HG03460 (cell line): ENCODE measurements at regions not wholly inside any gene's neighbourhood (a gene's known extent, or its start where the extent isn't known, plus 50 kb on each side); places are given as distances from the start of the nearest gene placed in this dataset.

Experiments
- ATAC-seq: cut with Tn5 transposase; IDR thresholded peaks from one replicate; pipeline ENCODE4 v1.9.1; 2021; ENCODE audit not compliant: unreplicated experiment

DNA sequence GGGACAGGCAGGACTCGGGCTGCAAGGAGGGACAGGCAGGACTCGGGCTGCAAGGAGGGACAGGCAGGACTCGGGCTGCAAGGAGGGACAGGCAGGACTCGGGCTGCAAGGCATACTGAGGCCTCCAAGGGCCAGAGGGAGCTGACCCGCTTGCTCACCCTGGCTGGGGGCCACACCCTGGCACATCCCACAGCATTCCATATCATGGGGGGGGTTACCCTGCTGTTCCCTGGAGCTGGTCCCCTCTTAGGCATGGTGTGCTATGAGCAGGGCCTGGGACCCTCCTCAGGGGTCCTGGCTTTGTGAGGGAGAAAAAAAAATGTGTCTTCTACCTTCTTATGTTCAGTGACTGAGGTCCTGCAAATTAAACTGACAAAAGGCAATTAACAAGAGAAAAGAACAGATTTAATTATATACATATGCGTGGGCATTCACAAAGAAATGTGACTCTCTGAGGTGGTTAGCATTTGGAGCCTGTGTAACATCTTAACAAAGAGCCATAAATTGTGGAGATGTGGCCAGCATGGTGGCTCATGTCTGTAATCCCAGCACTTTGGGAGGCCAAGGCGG, 97.6 kb upstream of the ALDH1A3 start:
- no peak for ATAC-seq

DNA sequence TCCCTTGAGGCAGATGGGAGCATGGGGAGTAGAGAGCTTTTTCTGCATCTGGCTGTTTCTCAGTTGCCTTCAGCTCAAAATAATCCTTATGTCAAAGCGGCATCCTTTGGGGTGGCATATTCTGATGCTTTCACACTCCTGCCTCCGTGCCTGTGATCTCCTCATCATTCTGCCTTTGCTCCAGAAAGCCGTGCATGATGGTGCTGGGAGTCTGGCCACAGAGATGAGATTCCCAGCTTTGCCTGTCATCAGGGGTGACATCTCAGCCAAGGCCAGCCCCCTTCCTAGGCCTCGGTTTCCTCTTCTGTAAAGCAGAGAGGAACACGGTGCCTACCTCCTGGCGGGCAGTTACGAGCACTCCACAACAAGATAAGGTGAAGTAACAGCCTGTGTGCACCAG, 96.3 kb upstream of the ALDH1A3 start:
- no peak for ATAC-seq

DNA sequence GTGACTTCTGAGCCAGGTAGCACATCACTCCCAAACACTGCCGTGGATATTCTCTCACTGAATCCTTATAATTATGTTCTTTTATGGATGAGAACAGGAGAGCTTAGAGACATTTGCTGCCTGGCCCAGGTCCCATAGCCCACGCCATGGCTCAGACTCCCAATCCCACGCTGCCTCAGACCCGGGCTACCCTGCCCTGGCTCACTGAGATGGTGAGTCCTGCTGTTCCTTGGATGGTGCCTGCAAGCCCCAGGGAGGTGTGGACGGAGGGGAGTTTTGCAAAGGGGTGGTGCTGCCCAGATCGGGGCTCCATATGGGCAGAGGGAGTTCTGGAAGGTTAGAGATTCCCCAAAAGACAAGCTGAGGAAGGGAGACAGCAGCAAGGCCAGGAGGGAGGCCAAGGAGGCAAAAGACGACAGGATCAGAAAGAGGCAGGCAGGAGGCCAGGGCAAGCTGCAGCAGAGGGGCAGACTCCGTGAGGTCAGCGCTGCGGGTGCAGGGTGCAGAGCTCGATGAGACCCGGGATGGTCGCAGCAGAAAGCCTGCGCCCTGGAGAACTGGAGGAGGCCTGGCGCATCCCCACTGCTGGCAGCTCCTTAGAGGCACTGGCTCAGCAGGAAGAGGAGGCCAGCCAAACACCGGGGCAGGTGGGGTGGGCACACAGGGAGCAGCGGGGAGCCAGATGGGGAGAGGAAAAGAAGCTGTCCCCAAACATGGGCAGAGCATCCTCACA, 95.7 kb upstream of the ALDH1A3 start:
- ATAC-seq: no peak

DNA sequence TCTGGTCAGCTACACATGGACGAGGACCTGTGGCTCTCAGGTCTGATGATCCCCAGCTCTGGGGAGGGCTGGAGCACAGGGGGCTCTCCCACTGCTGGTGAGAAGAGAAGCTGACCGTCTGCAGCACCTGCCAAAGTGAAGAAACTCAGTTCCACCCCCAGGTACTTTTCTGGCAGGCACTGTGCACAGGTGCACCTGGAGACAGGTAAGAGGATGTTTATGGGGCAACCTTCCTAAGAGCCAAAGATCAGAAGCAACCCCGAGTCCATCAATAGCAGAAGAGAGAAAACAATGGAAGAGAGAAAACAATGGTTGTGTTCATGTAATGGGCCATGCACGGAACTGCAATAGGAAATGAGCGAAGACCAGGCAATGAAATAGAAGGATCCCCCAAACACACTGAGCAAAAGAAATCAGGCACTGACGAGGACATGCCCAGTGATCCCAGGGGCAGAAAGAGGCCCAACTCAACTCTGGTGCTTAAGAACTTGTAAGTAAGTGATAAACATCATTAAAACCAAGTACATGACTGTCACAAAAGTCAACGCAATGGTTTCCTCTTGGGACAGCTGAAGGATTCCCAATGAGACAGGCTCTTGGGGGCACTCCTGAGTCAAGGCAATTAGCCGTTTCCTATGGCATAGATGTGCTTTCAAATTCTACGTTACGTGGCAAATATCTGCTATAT, 95.0 kb upstream of the ALDH1A3 start:
- no peak for ATAC-seq

DNA sequence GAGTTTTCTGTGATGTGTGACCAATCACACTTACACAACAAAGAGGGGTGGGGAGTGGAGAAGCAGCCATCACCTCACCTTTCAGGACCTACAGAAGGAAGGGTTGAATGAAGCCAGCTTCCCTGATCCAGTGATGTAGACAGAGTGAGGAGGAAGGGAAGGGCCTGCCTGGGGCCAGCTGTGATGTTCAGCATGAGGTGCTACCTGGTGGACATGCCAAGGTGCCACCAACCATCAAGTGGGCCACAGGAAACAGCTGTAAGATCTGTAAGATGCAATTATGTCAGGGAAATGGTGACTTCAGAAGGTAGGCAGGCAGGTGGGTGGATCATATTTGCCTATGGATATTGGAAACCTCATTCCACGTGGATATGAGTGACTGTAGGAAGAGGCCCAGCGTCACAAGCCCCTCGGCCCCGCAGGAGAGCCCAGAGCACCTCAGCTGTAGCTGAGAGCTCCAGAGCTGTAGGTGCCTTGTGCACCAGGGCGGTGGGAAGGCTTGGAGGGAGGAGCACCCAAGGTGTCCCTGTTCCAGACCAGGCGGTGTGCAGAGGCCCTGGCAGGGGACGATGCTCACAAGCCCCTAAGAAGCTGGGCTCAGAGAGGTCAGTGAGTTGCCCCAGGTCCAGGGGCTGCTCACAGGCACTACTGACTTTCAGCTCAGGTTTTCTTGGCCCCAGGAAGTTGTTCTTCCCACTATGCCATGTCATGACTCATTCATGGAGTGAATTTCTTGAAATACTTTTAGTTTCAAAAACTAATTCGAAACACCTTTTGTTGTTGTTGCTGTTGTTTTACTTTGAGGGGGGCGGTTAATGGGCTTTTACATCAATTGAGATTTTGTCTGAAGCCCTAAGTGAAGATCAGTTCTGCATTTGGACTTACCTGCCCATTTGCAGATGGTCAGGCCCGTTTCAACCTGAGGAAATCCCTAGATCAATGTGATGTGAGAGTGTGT, 94.2 kb upstream of the ALDH1A3 start:
- ATAC-seq: no peak

DNA sequence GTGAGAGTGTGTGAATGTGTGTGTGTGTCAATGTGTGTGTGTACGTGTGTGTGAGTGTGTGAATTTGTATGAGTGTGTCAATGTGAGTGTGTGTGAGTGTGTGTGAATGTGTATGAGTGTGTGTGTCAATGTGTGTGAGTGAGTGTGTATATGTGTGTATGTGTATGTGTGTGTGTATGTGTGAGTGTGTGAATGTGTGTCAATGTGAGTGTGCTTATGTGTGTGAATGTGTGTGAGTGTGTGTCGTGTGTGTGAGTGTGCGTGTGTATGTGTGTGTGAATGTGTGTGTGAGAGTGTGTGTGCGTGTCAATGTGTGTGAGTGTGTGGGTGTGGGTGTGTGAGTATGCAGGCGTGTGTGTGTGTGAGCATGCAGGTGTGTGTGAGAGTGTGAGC, 93.5 kb upstream of the ALDH1A3 start:
- no peak for ATAC-seq

DNA sequence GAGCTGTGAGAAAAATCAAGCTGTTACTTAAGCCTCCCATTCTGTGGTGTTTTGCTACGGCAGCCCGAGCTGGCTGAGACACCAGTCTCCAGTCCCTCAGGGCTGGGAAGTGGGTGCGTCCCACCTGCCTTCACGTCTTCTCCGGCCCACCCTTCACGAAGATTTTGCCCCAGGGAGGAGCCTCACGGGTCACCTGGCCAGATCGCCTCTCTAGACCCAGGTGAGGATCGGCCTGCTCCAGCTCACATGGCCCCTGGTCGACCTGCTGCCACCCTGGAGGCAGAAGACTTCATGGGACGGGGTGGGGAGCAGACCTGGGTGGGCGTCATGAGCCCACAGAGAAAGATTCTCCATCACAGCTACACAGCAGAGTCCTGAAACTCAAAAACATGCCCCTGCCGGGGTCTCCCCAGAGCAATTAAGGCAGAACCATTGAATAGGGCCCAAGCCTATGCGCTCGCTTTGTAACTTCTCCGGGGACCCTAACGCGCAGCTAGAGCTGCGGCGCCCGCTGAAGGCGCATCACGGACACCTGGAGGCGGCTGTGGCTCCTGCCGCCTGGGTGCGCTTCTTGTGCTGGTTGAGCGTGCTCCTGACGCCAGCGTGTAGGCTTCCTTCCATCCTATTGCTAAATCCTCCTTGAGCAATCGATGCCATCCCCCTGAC, 92.6 kb upstream of the ALDH1A3 start:
- no peak for ATAC-seq

DNA sequence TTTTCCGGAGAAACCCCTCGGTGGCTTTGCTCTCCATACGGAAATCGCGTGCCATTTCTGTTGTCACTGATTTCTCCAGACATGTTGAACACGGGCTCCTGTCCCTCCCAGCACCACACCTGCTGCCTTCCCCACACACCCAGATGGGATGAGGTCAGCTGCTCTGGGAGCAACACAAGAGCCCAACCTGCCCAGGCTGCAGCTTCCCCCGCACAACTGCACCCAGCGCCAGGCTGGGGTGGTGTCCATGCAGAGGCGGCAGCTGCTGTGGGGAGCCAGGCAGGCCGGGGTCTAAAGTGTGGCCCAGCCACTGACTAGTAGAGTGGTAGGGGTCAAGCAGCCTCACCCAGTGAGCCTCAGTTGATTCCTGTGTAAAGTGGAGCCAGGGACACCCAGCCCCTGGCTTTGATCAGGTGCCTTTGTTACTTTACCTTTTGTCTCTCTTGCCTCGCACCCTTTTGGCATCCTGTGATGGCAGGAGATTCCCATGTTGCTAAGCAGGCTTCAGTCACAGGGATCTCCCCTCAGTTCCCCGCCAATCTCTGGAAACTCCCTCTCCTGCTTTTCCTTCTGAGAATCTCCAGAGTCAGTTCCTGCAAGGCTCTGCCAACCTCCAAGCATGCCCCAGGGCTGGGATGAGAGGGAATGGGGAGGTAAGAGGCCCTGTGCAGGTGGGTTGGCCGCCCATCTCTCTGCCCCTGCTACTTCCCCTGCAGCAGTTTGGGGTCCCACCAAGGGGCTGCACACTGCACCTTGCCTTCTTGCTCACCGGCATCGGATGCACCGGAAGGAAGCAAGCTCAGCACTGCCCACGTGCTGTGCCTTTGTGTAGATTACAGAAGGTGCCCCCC, 91.8 kb upstream of the ALDH1A3 start:
- no peak for ATAC-seq

DNA sequence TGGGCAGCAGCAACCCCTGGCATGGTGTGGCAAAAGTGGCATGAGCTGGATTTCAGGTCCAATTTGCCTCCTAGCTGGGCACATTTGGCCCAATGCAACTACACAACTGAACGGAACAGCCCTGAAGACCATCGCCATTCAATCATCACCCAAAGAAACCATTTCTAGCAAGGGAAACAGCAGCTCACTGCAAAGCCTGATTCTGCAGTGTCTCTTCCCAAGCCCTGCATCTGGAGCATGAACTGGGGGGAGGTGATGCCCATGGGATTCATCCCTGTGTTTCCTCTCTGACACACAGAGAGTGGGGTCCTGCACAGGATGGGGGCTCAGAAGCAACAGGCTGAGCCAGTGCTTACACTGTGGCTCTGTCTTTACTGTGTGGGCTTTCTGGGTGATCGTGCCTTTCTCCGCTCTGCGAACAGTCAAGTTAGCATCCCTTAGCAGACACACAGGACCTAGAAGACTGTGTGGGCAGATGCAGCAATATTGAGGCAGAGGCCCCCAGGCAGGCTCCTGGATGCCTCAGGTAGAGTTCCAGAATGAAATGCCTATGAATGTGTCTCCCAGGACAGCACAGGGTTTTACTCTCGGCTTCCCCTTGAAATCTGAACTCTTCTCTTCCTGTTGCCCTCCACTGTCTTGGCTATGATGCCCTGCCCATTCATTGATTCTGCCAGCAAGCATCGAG, 91.1 kb upstream of the ALDH1A3 start:
- no peak for ATAC-seq

DNA sequence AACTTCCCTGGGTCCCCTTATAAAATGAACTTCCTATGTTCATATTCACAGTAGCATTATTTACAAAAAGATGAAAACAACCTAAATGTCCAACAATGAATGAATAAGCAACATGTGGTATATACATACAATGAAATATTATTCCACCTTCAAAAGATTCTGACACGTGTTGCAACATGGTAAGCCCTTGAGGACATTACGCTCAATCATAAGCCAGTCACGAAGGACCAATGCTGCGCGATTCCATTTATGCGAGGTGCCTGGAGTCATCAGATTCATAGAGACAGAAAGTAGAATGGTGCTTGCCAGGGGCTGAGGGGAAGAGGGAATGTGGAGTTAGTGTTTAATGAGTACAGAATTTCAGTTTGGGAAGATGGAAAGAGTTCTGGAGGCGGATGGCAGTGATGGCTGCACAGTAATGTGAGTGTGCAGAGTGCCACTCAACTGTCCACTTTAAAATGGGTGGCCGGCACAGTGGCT, 88.8 kb upstream of the ALDH1A3 start:
- no peak for ATAC-seq

DNA sequence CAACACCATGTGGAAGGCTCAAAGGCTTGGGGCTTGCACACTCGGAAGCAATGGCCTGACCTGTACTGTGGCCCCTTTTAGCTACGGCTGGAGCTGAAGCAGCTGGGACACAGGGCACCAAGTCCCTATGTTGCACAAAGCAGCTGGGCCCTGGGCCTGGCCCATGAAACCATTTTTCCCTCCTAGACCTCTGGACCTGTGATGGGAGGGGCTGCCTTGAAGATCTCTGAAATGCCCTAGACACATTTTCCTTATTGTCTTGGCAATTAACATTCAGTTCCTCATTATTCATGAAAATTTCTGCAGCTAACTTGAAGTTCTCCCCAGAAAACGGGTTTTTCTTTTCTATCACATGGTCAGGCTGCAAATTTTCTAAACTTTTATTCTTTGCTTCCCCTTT, 85.6 kb upstream of the ALDH1A3 start:
- no peak for ATAC-seq

DNA sequence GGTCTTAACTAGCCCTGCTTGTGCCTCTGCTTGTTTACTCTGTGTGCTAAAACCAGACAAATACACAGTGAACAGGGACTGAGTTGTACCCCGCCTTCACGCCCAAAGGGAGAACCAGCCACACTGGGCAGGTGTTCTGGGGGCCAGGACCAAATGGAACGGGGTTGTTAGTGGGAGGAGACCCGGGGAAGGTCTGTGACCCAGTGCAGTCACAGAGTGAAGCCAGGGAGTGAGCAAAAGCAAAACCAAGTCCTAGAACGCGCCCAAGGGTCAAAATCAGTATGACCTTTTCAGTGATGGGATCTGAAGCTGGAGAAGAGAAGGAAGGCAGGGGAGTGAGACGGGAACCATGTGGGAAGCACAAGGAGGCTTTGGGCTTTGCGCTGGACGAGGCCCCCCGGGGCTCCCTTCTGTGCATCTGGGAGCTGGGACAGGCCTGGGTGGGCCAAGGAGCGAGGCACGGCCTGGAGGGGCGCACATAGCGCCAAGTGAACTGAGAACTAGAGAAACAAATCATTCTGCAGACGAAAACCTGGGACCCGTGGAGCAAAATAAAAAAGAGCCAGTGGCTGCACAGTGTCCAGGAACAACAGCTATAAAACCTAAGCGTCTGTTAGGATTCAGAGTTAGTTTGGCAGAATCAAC, 78.3 kb upstream of the ALDH1A3 start:
- no peak for ATAC-seq

DNA sequence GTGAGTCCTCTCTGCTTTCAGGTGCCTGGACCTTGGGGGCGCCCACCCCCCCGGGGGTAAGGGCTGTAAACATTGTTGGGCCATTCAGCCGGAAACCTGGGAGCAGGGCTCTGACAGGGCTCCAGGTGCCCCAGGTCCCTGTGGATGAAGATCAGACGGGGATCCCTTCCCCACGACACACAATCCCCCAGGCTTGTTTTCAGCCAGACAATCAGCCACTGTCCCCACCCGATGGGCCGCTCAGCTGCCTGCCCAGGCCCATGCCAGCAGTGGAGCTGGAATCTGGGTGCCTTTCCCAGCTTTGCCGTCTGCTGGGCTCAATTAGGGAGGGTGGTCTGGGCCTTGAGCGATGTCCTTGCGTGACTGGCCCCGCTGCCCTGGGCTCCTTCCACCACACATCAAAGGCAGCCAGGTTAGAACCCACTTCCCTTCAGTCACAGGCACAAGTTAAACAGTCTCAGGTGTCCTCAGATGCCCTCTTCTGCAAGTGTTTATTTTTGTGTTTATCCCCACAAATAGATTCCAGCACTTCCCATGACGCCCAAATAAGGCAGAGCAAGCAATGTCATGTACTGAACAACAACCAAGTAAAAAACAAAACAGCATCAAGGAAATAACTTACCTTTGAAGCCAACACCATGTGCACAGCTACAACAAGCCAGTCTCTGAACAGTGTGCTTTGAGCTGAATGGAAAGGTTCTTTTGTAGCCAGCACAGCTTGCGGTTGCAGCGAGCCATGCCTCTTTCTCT, 77.0 kb upstream of the ALDH1A3 start:
- ATAC-seq: no peak

DNA sequence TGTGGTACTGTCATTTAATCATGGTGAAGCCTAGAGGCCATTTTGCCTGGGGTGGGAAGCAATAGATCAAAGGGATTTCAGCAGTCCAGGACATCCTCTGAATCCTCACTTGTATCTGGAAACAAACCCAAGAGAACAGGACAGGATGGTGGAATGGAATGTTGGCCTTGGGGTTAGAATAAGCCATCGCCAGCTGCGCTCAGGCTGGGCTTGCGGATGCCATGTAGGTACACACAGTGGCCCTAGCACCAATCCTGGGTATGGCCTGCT, 76.5 kb upstream of the ALDH1A3 start:
- ATAC-seq: no peak

DNA sequence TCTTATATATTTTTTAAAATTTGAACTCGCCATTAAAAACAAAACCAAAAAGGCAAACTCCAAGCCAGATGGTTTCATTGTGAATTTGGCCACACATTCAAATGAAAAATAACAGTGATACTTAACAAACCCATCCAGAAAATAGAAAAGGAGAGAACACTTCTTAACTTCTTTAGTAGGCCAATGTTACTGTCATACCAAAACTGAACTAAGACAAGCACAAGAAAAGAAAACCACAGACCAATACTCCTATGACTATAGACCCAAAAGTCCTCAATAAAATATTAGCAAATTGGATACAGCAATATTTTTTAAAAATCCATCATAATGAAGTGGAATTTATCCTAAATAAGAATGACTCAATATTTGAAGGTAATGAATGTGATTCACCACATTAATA, 73.5 kb upstream of the ALDH1A3 start:
- ATAC-seq: no peak

DNA sequence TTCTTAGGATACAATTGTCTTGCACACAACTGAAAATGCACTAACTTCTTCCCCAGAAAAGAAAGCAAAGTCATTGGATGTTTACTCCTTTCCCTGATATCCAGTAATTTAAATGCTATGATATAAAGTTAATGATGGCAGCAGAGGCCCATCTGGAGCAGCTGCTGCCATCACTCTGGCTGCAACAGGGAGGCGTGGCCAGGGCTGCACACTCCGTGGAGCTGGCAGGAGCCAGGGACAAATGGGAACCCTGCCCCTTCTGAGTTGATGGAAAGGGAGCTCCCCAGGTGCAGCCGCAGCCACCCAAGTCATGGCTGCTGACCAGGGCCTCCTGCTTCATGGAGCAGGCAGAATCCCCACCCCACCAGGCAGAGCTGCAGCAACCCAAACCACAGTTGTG, 72.6 kb upstream of the ALDH1A3 start:
- ATAC-seq: no peak

DNA sequence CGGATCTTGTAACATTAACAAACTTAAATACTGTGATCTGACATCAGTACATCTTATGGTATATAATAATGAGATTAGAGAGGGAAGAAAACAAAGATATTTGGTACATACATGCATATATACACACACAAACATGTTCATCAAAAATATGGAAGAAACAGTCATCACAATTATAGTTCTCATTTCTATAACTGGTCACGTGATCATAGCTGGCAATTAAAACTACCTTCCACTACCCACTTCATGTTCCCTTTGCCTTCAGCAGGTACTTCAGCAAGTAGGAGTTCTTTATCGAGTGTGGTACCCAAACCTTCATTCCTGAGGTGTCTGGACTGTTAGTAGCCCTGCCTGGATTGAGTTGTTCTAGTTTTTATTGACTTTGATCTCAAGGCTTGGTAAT, 70.9 kb upstream of the ALDH1A3 start:
- ATAC-seq: no peak

DNA sequence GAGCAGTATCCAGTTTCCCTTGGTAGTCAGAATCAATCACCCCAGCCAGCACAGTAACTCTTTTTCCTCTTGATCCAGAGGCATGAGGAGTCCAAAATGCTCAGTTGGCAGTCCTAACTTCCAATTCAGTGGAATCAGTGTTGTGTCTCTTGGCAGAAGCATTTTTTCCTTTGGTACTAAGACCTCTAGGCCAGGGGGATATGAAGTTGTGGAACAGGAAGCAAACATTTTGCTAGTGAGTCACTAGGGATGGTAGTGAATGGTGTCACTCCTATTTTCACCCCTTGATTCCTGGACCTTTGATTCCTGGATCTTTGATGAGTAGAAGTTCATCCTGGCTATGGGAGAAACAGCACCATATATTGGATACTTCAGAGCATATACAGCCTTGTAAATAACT, 70.5 kb upstream of the ALDH1A3 start:
- no peak for ATAC-seq
